ENCODE measurements at regions not wholly inside any gene's neighbourhood (a gene's known extent, or its start where the extent isn't known, plus 50 kb on each side); places are given as distances from the start of the nearest gene placed in this dataset.

DNA sequence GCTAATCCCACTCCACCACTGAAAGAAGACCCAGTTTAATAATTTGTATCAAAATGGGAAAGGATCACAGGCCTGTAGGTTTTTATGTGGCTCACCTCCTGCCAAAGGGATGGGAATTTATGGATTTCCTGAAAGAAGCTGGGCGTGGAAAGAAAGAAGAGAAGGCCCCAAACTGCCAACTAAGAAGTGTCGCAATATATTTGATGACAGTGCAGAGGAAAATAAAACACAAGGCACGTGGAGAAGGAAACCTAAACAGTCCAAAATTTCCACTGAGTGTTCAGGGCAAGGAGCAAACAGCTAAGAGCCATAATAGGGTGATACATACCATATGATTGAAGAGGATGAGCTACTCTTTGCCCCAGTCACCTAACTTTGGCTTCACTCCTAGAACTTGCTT is 667.2 kb downstream of the GATA3 start:
- no peak for DNase-seq (ENCODE audit: low read depth, low spot score)
- Histone ChIP-seq H3K4me3 (ENCODE audit: low read length) (no peak overlapping the region), H3K4me1 (ENCODE audit: control insufficient read depth, insufficient read depth, low read length) (no peaks in the 10 kb centered on the region), H3K9me3 (ENCODE audit: control insufficient read depth, insufficient read depth, low read length) (no peaks in the 10 kb centered on the region), H3K36me3 (ENCODE audit: control insufficient read depth, insufficient read depth, low read length) (no peaks in the 10 kb centered on the region), H3K27ac (ENCODE audit: low read length) (no peak overlapping the region), H3K27me3 (ENCODE audit: control insufficient read depth, insufficient read depth, low read length) (no peaks in the 10 kb centered on the region)
- WGBS (ENCODE audit: insufficient coverage, insufficient read length): no CpG with 5 or more reads among the region's 3 CpGs

DNA sequence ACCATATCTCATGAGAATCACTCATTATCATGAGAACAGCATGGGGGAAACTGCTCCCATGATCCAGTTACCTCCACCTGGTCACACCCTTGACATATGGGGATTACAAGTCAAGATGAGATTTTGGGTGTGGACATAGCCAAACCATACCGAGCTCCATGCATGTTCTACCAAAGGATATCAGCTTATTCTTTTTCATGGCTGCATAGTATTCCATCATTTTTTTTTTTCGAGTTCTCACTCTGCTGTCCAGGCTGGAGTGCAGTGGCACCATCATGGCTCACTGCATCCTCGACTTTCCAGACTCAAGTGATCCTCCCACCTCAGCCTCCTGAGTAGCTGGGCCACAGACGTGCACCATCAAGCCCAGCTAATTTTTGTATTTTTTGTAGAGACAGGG is 668.3 kb downstream of the GATA3 start:
- H3K9me3 ChIP-seq (ENCODE audit: control insufficient read depth, insufficient read depth, low read length): no peaks in the 10 kb centered on the region
- H3K27ac ChIP-seq (ENCODE audit: low read length): no peak overlapping the region
- no peaks in the 10 kb centered on the region for H3K36me3 ChIP-seq (ENCODE audit: control insufficient read depth, insufficient read depth, low read length)
- WGBS (ENCODE audit: insufficient coverage, insufficient read length): no CpG with 5 or more reads among the region's 4 CpGs
- H3K27me3 ChIP-seq (ENCODE audit: control insufficient read depth, insufficient read depth, low read length): no peaks in the 10 kb centered on the region
- DNase-seq (ENCODE audit: low read depth, low spot score): no peak
- H3K4me3 ChIP-seq (ENCODE audit: low read length): no peak overlapping the region
- H3K4me1 ChIP-seq (ENCODE audit: control insufficient read depth, insufficient read depth, low read length): no peaks in the 10 kb centered on the region

DNA sequence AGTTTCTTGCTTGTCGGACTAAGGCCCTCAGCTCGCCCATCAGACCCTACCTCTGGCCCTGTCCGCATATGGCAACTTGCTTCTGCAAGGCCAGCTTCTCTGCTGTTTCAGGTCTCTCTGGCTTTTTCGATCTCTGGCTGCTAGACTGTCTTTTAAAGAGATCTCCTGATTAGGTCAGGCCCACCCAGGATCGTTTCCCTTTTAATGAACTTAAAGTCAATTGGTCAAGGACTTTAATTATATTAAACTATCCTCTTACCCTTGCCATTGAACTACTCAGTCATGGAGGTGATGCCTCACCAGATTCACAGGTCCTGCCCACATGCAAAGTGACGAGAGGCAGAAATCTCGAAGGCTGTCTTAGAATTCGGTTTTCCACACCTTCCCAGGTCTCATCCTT is 670.9 kb downstream of the GATA3 start:
- H3K9me3 ChIP-seq (ENCODE audit: control insufficient read depth, insufficient read depth, low read length): no peaks in the 10 kb centered on the region
- WGBS (ENCODE audit: insufficient coverage, insufficient read length): no CpG with 5 or more reads among the region's 8 CpGs
- no peaks in the 10 kb centered on the region for H3K36me3 ChIP-seq (ENCODE audit: control insufficient read depth, insufficient read depth, low read length)
- no peak overlapping the region for H3K4me3 ChIP-seq (ENCODE audit: low read length)
- no peak for DNase-seq (ENCODE audit: low read depth, low spot score)
- H3K4me1 ChIP-seq (ENCODE audit: control insufficient read depth, insufficient read depth, low read length): no peaks in the 10 kb centered on the region
- H3K27ac ChIP-seq (ENCODE audit: low read length): no peak overlapping the region
- no peaks in the 10 kb centered on the region for H3K27me3 ChIP-seq (ENCODE audit: control insufficient read depth, insufficient read depth, low read length)

DNA sequence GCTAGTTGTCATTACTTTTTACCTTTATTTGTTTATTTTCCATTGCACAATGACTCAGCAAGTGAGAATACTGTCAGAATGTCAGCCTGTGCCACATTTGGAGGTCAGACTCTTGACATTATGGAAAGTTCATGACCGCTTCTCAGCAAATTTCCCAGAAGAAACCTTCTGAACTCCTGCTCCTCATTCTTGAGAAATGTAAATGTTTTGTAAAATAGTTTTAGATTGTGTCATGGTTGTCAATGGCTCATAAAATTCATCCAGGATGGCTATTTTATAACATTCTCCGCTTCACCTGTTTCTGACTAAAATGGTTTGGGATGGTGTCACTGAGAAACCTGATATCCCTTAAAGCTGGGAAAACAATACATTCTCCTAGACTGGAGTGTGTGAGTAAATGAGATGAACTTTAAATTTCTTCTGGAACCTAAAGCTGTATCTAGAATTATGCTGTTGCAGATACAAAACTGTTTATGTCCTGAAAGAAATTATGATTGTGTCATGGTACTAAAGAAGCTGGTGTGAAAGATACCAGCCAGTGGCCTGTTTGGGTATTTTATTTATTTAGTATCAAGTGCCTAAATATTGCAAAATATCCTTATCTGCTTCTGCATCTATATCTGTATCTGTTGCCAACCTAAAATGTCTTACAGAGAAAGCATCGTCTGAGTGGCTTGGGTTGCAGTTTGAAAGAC is 671.7 kb downstream of the GATA3 start:
- no peak overlapping the region for H3K4me3 ChIP-seq (ENCODE audit: low read length)
- H3K9me3 ChIP-seq (ENCODE audit: control insufficient read depth, insufficient read depth, low read length): no peaks in the 10 kb centered on the region
- DNase-seq (ENCODE audit: low read depth, low spot score): no peak
- no peaks in the 10 kb centered on the region for H3K27me3 ChIP-seq (ENCODE audit: control insufficient read depth, insufficient read depth, low read length)
- H3K36me3 ChIP-seq (ENCODE audit: control insufficient read depth, insufficient read depth, low read length): no peaks in the 10 kb centered on the region
- H3K27ac ChIP-seq (ENCODE audit: low read length): no peak overlapping the region
- H3K4me1 ChIP-seq (ENCODE audit: control insufficient read depth, insufficient read depth, low read length): no peaks in the 10 kb centered on the region
- no CpG with 5 or more reads among the region's 3 CpGs for WGBS (ENCODE audit: insufficient coverage, insufficient read length)

DNA sequence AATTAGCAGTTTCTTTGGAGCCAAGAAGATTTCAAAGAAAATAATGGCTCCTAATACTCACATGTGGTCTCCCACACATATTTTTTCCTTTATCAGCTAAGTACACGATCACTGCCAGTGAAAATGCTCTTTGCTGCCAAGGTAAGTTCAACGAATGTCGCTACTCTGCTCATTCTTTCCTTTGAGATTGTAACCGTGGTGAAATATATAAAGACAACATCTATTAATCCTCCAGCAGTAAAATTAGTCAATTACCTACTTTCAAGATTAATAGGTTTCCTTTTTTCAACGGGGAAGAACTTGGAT is 672.2 kb downstream of the GATA3 start:
- no peaks in the 10 kb centered on the region for H3K4me1 ChIP-seq (ENCODE audit: control insufficient read depth, insufficient read depth, low read length)
- DNase-seq (ENCODE audit: low read depth, low spot score): no peak
- H3K27ac ChIP-seq (ENCODE audit: low read length): no peak overlapping the region
- H3K4me3 ChIP-seq (ENCODE audit: low read length): no peak overlapping the region
- no peaks in the 10 kb centered on the region for H3K9me3 ChIP-seq (ENCODE audit: control insufficient read depth, insufficient read depth, low read length)
- H3K36me3 ChIP-seq (ENCODE audit: control insufficient read depth, insufficient read depth, low read length): no peaks in the 10 kb centered on the region
- no peaks in the 10 kb centered on the region for H3K27me3 ChIP-seq (ENCODE audit: control insufficient read depth, insufficient read depth, low read length)
- WGBS (ENCODE audit: insufficient coverage, insufficient read length): no CpG with 5 or more reads among the region's 5 CpGs

DNA sequence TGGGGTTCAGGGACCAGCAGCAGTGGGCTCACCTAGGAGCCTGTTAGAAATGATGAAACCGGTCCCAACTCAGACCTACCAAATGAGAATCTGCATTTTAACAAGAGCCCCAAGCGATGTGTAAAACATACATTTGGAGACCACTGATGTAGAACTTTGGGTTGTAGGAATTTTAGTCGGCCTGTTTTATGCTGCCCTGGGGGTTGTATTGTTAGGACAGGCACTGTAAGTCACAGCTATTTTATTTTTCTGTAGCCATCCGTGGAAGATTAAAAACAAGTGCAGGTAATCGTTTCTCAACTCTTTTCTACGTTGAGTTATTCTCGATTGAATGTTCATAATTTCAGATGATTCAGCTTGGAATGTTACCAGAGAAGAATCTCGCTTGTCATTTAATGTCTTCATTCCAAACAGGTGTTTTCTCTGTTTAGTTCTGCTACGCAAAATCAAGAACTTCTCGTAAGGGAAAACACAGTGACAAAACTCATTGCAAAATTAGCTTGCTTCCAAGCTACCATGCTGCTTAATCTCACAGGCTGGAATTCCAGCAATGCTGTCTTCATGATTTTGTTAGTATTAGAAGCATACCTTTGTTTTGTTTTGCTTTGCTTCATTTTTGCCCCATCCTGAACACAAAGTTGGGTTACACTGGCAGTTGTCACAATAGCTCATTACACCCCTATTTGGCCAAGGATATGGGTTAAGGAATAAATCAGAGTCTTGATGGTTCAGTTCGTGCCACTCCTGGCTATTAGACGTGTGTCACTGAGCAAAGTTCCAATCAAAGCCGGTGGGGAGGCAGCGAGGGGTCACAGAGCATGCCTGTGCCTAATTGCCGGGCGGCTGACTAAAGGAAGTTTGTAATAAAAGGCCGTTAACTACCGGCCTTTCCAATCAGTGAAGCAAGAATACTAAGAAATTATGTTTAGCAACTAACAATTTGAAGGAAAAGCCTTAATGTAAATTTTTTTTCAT is 676.9 kb downstream of the GATA3 start:
- no peak overlapping the region for H3K27ac ChIP-seq (ENCODE audit: low read length)
- H3K4me1 ChIP-seq (ENCODE audit: control insufficient read depth, insufficient read depth, low read length): no peaks in the 10 kb centered on the region
- no peaks in the 10 kb centered on the region for H3K9me3 ChIP-seq (ENCODE audit: control insufficient read depth, insufficient read depth, low read length)
- WGBS (ENCODE audit: insufficient coverage, insufficient read length): no CpG with 5 or more reads among the region's 18 CpGs
- no peak for DNase-seq (ENCODE audit: low read depth, low spot score)
- no peak overlapping the region for H3K4me3 ChIP-seq (ENCODE audit: low read length)
- no peaks in the 10 kb centered on the region for H3K27me3 ChIP-seq (ENCODE audit: control insufficient read depth, insufficient read depth, low read length)
- no peaks in the 10 kb centered on the region for H3K36me3 ChIP-seq (ENCODE audit: control insufficient read depth, insufficient read depth, low read length)

DNA sequence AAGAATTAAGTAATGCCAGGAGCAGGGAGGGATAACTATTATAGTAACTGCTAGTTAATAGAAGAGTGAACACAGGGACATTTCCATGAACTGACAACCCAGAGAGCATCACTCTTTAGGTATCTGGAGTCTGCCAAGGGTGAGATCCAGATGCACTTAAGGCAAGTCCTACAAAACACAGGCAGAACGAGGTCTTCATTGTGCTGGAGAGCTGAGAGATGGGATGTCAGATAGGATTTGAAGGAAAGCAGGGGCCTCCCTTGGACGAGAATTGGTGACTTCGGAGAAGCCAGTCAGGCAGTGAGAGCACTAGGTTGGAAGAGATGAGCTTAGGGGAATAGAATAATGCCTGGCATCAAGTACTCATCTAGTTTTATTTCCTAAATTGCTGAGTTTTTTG is 684.5 kb downstream of the GATA3 start:
- DNase-seq (ENCODE audit: low read depth, low spot score): no peak
- H3K9me3 ChIP-seq (ENCODE audit: control insufficient read depth, insufficient read depth, low read length): no peaks in the 10 kb centered on the region
- no peaks in the 10 kb centered on the region for H3K36me3 ChIP-seq (ENCODE audit: control insufficient read depth, insufficient read depth, low read length)
- no peak overlapping the region for H3K27ac ChIP-seq (ENCODE audit: low read length)
- H3K27me3 ChIP-seq (ENCODE audit: control insufficient read depth, insufficient read depth, low read length): no peaks in the 10 kb centered on the region
- H3K4me1 ChIP-seq (ENCODE audit: control insufficient read depth, insufficient read depth, low read length): no peaks in the 10 kb centered on the region
- no CpG with 5 or more reads among the region's 3 CpGs for WGBS (ENCODE audit: insufficient coverage, insufficient read length)
- no peak overlapping the region for H3K4me3 ChIP-seq (ENCODE audit: low read length)

DNA sequence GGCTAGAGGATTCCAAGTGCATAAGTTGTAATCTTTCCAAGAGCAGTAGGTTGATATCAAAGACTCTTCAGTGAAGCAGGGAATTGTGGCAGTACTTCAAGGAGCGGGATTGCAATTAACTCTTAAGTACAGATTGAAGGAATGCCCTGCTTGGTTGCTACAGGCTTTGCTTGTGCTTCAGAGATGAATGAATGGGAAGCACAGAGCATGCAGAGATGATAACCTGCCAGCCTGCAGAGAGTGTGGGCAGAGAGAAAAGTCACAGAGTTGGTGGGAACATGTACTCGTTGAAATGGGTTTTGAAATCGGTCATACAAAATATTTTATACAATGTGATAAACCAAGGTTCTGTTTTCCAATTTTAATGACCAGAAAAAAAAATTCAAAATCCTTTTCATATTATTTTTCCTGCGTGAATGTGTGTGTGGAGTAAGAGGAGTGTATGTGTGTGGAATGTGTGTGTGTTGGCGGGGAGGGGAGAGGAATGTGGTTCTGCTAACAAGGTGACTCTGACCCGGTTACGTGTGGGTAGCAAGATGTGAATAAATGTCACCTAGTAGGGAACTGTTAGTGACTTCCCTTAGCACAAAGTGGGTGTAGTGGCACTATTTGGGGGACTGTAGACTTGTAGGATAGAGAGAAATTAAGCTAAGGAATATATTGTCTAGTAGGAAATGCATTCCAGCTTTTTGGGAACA is 697.8 kb downstream of the GATA3 start:
- H3K9me3 ChIP-seq (ENCODE audit: control insufficient read depth, insufficient read depth, low read length): no peaks in the 10 kb centered on the region
- no peaks in the 10 kb centered on the region for H3K4me1 ChIP-seq (ENCODE audit: control insufficient read depth, insufficient read depth, low read length)
- no peak overlapping the region for H3K27ac ChIP-seq (ENCODE audit: low read length)
- no peak for DNase-seq (ENCODE audit: low read depth, low spot score)
- no peak overlapping the region for H3K4me3 ChIP-seq (ENCODE audit: low read length)
- H3K36me3 ChIP-seq (ENCODE audit: control insufficient read depth, insufficient read depth, low read length): no peaks in the 10 kb centered on the region
- H3K27me3 ChIP-seq (ENCODE audit: control insufficient read depth, insufficient read depth, low read length): no peaks in the 10 kb centered on the region
- WGBS (ENCODE audit: insufficient coverage, insufficient read length): 100% methylated on average over 2 of the region's 7 CpGs

DNA sequence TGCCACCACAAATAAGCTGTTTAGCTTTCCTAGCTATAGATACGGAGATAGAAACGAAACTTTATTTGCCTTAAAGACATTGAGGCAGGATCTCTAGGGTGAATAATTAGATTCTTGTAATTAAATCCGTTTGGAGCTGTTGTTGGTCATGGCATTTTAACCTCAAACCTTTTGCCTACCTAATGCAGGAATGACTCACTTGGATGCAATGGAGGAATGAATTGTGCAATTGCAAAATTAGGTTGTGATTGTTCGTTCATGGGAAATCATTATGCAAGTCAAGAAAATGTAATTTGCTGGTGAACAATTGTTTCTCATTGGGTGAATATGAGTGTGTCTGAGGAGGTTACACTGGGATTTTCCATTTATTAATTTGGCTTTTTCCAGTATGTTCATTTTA is 703.5 kb downstream of the GATA3 start:
- no peak overlapping the region for H3K27ac ChIP-seq (ENCODE audit: low read length)
- no peaks in the 10 kb centered on the region for H3K27me3 ChIP-seq (ENCODE audit: control insufficient read depth, insufficient read depth, low read length)
- no CpG with 5 or more reads among the region's 4 CpGs for WGBS (ENCODE audit: insufficient coverage, insufficient read length)
- no peaks in the 10 kb centered on the region for H3K9me3 ChIP-seq (ENCODE audit: control insufficient read depth, insufficient read depth, low read length)
- no peaks in the 10 kb centered on the region for H3K36me3 ChIP-seq (ENCODE audit: control insufficient read depth, insufficient read depth, low read length)
- no peak overlapping the region for H3K4me3 ChIP-seq (ENCODE audit: low read length)
- H3K4me1 ChIP-seq (ENCODE audit: control insufficient read depth, insufficient read depth, low read length): no peaks in the 10 kb centered on the region
- DNase-seq (ENCODE audit: low read depth, low spot score): no peak

DNA sequence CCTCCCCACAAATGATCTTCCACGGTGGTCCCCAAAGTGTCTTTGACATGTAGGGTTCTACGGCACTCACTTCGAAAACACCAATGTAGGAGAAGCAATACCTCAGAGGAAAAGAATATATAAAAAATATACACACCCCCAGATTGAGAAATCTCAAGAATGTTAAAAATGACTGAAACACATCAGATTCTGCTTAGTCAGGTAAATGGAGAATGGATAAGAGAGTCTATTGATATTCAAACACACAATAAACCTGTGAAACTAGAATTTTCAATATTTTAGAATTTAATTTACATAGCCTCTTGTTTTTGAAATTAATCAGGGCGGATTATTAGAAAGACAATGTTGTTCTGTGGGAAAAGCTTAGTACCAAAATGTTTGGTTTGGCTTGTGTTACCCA is 712.4 kb downstream of the GATA3 start:
- no peak for DNase-seq (ENCODE audit: low read depth, low spot score)
- no peak overlapping the region for H3K4me3 ChIP-seq (ENCODE audit: low read length)
- peaks cover 3% of the 10 kb centered on the region; the same call in 1 of the 2 replicates for H3K4me1 ChIP-seq (ENCODE audit: control insufficient read depth, insufficient read depth, low read length)
- no CpG with 5 or more reads among the region's 4 CpGs for WGBS (ENCODE audit: insufficient coverage, insufficient read length)
- no peaks in the 10 kb centered on the region for H3K9me3 ChIP-seq (ENCODE audit: control insufficient read depth, insufficient read depth, low read length)
- H3K27ac ChIP-seq (ENCODE audit: low read length): no peak overlapping the region
- H3K36me3 ChIP-seq (ENCODE audit: control insufficient read depth, insufficient read depth, low read length): no peaks in the 10 kb centered on the region
- H3K27me3 ChIP-seq (ENCODE audit: control insufficient read depth, insufficient read depth, low read length): no peaks in the 10 kb centered on the region

Measured in iPS DF 6.9 (cell line).